ENCODE measurements at regions not wholly inside any gene's neighbourhood (a gene's known extent, or its start where the extent isn't known, plus 50 kb on each side); places are given as distances from the start of the nearest gene placed in this dataset.

DNA sequence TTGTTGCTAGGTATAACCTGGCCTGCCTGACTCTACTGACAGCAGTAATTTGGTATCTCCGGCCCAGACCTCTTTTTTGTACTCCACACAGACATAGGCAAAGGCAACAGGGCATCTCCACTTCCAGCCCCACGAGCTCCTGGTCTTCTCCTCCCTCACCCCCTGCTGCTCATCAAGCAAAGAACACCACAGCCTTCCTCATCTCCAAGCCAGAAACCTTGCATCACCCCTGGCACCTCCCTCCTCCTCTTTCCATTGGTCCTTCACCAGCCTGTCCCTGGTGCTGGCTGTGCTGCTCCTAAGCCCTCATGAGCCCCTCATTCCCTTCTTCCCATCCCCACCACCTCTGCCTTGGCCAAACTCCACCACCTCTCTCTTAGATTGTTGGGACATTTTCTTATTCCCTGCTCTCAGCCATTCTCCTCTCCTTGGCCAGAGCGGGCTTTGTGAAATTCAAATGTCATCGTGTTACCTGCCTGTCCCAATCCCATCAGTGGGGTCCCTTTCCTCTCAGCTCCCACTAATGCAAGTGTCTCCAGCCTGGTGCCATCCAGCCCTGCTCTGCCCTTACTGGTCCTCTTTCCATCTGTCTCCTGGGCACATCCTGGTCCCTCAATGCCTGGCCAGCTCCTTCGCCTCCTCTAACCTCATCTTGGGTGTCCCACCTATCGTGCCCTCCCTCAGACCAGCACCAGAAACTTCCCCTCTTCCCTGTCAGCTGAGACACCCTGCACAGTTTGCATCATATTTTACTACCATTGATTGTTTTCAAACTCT is 77.4 kb downstream of the INHBB start:
- DNase-seq, result no peak
- no peak for ATAC-seq
- intact Hi-C loops (cut with DNase I), result no loop called here

DNA sequence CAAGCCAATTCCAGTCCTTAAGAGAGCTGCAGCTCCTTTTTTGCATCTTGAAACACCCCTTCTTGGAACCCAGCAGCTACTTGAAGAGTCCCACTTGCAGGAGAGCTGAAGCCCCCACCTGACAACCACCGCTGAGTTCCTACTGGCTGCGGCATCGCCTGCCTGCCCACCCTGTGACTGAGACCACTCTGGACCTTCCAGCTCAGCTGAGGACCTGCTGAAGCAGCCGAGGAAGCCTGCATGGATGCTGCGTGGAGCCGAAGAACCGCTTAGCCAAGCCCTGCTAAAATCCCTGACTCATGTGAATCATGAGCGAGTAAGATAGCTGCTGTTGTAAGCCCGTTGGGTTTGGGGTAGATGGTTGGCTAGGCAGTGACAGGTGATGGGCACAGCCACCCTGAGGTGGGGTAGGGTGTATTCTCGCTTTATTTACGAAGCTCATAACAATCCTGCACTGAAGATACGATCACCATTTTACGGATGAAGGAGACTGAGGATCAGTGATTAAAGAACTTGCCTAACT is 78.4 kb downstream of the INHBB start:
- intact Hi-C loops (cut with DNase I), result no loop called here
- DNase-seq, result no peak
- no peak for ATAC-seq

DNA sequence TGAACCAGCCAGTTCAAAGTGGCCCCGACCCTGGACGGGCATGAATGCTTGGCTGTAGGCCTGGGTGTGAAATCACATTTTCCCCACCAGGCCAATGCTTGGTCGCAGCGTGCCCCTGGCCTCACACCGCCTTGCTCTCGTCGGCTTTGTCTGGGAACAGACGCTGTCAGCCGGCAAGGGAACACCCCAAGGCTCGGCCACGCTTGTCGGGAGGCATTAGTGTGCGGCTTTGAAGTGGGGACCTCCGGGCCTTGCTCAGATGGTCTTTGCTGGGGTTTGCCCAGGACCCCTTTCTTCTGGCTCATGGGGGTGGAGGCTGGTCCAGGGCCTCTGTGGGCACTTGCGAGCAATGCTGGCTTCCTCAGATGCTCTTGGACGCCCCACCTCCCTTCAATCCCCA is 79.1 kb downstream of the INHBB start:
- intact Hi-C loops (cut with DNase I), result no loop called here
- no peak for ATAC-seq
- no peak for DNase-seq

- ATAC-seq (no peak), DNase-seq (no peak)
- intact Hi-C loops (cut with DNase I), result no loop called here
Measured at GRCh38 chr2:120428748-120429147, 82.8 kb downstream of the INHBB start.

DNA sequence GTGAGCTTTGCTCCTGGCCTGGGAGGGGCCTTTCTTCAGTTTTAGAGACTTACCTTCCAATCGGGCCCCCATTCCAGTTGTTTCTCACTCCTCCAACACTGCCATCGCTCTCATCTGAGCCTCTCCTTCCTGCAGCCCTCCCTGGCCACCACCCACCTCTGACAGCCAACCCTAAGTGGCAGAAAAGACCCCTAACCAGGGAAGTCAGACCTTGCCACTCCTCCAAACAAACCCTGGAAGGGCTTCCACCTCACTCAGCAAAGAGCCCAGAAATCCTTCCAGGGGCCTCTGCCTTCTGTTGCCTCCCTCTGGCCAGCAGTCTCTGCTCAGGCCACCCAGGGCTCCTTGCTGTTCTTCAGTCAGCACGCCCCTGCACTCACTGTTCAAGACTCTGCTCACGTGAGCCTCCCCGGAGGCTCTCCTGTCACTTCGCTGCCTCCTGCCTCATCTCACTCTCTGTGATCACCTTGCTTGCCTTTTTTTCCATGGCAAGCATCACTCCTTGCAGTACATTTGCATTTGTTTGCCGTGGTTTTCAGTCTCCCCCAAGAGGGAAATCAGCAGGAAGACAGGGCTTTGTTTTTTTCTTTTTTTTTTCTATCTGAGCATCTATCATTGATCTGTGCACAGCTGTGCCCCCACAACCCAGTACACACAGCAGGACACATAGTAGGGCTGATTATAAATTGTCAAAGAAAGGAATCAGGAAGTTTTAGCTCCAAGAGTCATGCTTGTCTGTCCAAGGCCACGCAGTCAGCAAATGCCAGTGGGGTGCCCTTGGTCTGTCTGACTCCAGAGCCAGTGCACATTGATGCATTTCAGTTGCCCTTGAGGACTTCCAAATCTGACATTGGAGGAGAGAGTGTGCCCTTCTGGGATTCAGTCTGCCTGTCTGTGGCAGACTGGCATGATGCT is 83.9 kb downstream of the INHBB start:
- ATAC-seq, result no peak
- DNase-seq, result no peak
- intact Hi-C loops (cut with DNase I), result no loop called here

- intact Hi-C loops (cut with DNase I), result no loop called here
- ATAC-seq (no peak), DNase-seq (no peak)
Measured at GRCh38 chr2:120430501-120430830, 84.5 kb downstream of the INHBB start.

GRCh38 chr2:120430957-120431356 is 85.0 kb downstream of the INHBB start:
- intact Hi-C loops (cut with DNase I), result no loop called here
- ATAC-seq, result no peak
- no peak for DNase-seq

DNA sequence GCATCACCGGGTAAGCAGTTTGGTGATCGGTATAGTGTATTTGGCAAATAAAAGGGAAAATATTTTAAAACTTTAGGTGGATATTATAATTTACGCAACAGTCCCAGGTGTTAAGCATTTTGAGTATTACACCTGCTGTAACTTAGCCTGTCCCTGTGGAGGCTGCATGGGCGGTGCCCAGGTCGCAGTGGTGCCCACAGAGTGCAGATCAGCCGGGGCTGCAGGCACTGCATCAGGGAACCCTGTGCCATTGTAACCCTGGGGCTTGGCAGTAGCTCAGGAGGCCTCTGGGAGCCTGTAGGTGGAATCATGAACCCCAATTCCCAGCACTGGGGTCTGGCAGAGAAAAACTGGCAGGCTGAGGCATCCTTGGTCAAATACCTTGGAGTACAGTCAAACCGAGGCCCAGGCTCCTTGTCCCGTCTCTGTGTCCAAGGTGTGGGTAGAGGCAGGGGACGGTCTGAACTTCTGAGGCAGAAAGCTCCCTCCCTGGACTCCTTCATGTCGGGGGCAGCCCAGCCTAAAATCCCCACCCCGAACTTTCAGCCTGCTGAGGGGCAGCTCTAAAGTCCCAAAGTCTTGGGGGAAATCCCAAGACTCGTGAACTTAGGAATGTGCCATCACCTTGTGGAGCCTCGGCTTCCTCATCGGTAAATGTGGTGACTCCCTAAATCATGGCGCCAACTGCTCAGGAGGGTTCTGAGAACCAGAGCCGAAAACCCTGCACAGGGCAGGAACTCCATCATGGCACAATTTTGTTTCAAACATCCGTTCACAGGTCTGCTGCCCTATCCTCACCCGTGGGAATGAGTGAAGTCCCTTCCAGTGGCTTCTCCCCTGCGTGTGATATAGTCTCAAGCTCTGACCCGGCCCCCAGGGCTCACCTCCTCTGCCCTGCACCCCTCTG is 85.7 kb downstream of the INHBB start:
- no peak for DNase-seq
- ATAC-seq, result no peak

GRCh38 chr2:120432293-120432975 is 86.5 kb downstream of the INHBB start:
- ATAC-seq, result no peak
- intact Hi-C loops (cut with DNase I), result no loop called here
- DNase-seq, result no peak

More for the DNA sequence above, 85.7 kb downstream of the INHBB start:
- intact Hi-C loops (cut with DNase I), result no loop called here

- DNase-seq (no peak), ATAC-seq (no peak)
- intact Hi-C loops (cut with DNase I), result no loop called here
Measured at GRCh38 chr2:120432976-120433815, 87.3 kb downstream of the INHBB start.

DNA sequence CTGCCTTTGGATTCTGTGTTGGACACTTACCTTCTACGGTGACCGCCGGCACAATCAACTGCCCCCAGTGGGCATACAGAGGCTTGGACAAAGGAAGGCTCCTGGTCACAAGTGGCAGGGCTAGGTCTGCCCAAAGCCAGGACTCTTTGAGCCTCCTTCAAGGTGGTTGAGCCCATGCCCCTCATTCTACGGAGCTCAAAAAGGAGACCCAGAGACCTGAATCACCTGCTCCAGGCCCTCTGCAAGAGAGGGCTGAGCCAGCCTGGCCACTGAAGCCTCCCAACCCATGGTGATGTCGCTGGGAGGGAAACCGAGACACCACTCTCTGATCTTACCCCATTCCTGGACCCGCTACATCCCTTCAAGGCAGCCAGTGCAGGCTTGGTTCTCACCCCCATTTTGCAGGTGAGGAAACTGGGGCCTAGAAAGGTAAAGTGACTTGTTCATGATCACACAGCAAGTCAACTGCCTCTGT is 87.9 kb downstream of the INHBB start:
- ATAC-seq (no peak), DNase-seq (no peak)
- intact Hi-C loops (cut with DNase I), result no loop called here

- intact Hi-C loops (cut with DNase I), result no loop called here
- ATAC-seq, result no peak
- no peak for DNase-seq
Measured at GRCh38 chr2:120434492-120435308, 88.8 kb downstream of the INHBB start.

DNA sequence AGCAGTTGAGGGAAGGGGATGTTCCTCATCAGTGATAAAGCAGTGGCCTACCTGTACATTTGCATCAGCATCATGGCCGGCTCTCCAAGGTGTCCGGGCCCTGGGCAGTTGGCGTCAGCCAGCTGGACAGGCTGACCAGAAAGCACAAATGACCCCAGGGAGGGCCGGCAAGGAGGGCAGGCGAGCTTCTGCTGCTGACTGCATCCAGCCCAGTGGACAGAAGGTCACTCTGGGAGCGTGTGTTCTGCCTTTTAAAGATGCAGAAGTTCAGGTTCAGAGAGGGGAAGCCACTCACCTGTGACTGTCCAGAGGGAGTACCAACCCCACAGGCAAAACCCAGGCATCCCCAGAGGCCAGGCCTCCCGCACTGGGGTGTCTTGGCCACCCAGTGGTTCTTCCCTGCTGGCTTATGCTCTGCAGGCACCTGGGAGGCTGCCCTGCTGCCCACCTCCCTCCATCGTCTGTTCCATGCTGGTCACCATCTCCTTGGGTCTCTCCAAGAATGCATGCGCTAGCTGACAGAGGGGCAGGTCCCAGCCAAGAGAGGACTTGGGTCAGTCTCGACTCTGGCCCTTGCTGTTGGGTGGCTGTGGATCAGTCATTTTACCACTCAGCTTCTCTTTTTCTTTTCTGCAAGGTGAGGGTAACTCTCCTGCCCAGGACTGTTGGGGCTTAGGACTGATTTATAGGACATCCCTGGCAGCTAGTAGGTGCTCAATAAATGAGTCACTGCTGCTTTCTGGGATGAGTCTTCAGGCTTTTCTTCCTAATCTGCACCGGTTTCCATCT is 89.9 kb downstream of the INHBB start:
- intact Hi-C loops (cut with DNase I), result no loop called here
- ATAC-seq (no peak), DNase-seq (no peak)

GRCh38 chr2:120436460-120436739 is 90.5 kb downstream of the INHBB start:
- intact Hi-C loops (cut with DNase I), result no loop called here
- ATAC-seq (no peak), DNase-seq (no peak)

DNA sequence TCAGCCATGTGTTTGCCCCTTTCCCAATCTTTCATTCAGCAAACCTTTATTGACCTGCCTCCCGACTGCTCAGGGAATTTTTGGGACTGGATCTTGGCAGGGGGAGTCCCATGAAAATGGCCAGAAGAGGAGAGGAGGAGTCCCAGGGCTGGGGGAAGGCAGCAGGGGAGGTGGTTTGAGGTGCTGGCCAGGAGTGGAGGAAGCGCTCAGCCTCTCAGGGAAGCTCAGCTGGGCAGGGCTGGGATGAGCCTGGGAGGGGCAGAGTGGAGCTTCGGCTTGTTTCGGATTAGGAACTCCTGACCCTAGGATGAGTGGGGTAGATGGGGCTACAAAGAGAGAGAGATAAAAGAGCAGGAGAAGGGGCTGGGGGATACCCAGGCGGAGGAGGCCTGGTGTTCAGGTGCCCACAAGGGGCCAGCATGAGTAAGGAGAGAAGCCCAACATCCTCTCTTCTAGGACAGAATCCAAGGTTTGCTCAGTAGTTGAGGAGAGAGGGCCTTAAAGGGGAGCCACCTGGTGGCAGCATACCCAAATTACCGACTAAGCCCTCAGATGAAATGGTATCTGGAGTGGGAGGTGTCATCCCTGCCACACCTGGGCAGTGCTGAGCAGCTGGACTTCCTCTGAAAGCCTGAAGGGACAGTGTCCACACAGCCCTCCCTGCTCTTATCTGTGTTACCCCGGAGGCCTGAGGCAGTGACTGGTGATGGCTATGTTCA is 91.1 kb downstream of the INHBB start:
- DNase-seq (no peak), ATAC-seq (no peak)
- intact Hi-C loops (cut with DNase I), result no loop called here

DNA sequence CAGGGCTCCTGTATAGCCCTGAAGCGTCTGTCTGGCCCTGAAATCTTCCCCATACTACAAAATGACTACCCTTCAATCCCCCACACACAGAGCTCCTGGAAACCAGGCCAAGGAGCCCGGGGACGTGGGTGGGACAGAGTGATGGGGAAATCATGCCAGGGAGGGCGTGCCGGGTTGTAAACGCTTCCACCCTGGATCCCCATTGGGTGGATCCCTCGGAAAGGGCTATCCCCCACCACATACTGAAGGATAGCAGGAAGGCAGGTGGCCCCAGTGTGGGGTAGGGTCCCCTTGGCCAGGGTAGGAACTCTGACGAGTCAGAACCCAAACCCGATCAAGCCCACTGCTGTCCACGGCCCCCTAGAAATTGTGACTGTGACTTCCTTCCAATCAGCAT is 91.7 kb downstream of the INHBB start:
- ATAC-seq, result no peak
- no peak for DNase-seq
- intact Hi-C loops (cut with DNase I), result no loop called here

Data from left cardiac atrium (tissue), 4 donors.